ENCODE measurements at regions not wholly inside any gene's neighbourhood (a gene's known extent, or its start where the extent isn't known, plus 50 kb on each side); places are given as distances from the start of the nearest gene placed in this dataset.

DNA sequence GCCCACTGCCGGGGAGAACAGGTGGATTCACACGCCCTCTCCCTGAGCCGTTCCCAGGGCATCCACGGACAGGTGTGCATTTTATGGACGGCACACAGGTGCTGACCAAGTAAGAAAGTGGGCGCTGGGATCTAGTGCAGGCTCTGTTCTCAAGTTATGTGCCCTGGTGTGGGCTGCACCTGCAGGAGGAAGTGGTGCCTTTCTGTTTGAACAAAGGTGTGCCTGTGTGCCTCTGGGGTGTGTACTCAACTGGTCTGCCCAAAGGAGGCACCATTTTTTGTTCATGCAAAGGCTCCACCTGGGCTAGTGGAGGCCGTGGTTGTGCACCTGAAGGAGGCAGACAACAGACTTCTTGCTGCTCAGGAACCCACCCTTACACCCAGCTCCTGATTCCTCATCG is 88.2 kb upstream of the HK2 start:
- Histone ChIP-seq H3K27me3 (ENCODE audit: control insufficient read depth in 3 of 3, insufficient read depth in 3 of 3, low read length in 2 of 3) (peaks cover 0 to 23% (median 4%) of the 10 kb centered on the region in 3 donors), H3K4me1 (ENCODE audit: control insufficient read depth in 5 of 5, insufficient read depth in 5 of 5, low read length in 5 of 5) (peaks cover 0 to 4% (median 0%) of the 10 kb centered on the region in 5 donors), H3K27ac (ENCODE audit: low read depth in 1 of 2, low read length in 1 of 2) (no peak overlapping the region), H3K36me3 (ENCODE audit: control insufficient read depth in 4 of 4, insufficient read depth in 4 of 4, low read length in 4 of 4) (no peaks in the 10 kb centered on the region), H3K9ac (ENCODE audit: insufficient read depth in 1 of 2, low read length in 2 of 2) (no peak overlapping the region), H3K4me3 (no peak overlapping the region), H3K9me3 (ENCODE audit: control insufficient read depth in 4 of 4, insufficient read depth in 3 of 4, low read length in 3 of 4) (no peaks in the 10 kb centered on the region)
- TF ChIP-seq, protein P1, sequence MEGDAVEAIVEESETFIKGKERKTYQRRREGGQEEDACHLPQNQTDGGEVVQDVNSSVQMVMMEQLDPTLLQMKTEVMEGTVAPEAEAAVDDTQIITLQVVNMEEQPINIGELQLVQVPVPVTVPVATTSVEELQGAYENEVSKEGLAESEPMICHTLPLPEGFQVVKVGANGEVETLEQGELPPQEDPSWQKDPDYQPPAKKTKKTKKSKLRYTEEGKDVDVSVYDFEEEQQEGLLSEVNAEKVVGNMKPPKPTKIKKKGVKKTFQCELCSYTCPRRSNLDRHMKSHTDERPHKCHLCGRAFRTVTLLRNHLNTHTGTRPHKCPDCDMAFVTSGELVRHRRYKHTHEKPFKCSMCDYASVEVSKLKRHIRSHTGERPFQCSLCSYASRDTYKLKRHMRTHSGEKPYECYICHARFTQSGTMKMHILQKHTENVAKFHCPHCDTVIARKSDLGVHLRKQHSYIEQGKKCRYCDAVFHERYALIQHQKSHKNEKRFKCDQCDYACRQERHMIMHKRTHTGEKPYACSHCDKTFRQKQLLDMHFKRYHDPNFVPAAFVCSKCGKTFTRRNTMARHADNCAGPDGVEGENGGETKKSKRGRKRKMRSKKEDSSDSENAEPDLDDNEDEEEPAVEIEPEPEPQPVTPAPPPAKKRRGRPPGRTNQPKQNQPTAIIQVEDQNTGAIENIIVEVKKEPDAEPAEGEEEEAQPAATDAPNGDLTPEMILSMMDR (IDR thresholded peaks at IDR 0.05; ENCODE audit: control extremely low read depth, extremely low read depth) = no peak
- DNase-seq (no peak), ATAC-seq (ENCODE audit: insufficient read depth, low FRiP score) (no peak)
- WGBS, 2 donors = 85 to 93% methylated on average over 8 of the region's 8 CpGs

DNA sequence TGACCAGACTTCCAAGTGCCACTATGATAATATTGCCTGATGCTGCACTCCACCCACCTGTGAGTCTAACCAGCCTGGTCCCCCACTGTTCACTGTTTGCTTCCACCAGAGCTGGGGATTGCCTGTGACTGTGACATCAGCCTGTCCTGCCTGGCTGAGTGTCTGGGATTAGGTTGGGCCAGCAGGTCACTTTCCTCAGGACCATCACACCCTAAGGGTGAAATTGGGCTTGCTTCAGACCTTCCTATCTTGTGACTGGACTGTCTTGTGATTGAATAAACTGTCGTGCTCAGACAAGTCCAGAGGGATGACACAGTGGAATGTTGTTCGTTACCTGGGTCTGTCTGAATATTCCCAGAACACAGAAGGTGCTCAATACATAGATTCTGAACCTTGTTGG is 87.4 kb upstream of the HK2 start:
- WGBS, 2 donors = 87% methylated on average over 2 of the region's 2 CpGs
- H3K4me3 ChIP-seq = no peak overlapping the region
- H3K27ac ChIP-seq (ENCODE audit: low read depth in 1 of 2, low read length in 1 of 2) = no peak overlapping the region
- H3K36me3 ChIP-seq (ENCODE audit: control insufficient read depth in 4 of 4, insufficient read depth in 4 of 4, low read length in 4 of 4) = no peaks in the 10 kb centered on the region
- no peak for DNase-seq
- TF ChIP-seq, protein P1 (IDR thresholded peaks at IDR 0.05; ENCODE audit: control extremely low read depth, extremely low read depth) = no peak
- H3K9ac ChIP-seq (ENCODE audit: insufficient read depth in 1 of 2, low read length in 2 of 2) = no peak overlapping the region
- H3K4me1 ChIP-seq (ENCODE audit: control insufficient read depth in 5 of 5, insufficient read depth in 5 of 5, low read length in 5 of 5) = no peaks in the 10 kb centered on the region
- no peaks in the 10 kb centered on the region for H3K9me3 ChIP-seq (ENCODE audit: control insufficient read depth in 4 of 4, insufficient read depth in 3 of 4, low read length in 3 of 4)
- peaks cover 0 to 21% (median 2%) of the 10 kb centered on the region in 3 donors for H3K27me3 ChIP-seq (ENCODE audit: control insufficient read depth in 3 of 3, insufficient read depth in 3 of 3, low read length in 2 of 3)
- ATAC-seq (ENCODE audit: insufficient read depth, low FRiP score) = no peak

DNA sequence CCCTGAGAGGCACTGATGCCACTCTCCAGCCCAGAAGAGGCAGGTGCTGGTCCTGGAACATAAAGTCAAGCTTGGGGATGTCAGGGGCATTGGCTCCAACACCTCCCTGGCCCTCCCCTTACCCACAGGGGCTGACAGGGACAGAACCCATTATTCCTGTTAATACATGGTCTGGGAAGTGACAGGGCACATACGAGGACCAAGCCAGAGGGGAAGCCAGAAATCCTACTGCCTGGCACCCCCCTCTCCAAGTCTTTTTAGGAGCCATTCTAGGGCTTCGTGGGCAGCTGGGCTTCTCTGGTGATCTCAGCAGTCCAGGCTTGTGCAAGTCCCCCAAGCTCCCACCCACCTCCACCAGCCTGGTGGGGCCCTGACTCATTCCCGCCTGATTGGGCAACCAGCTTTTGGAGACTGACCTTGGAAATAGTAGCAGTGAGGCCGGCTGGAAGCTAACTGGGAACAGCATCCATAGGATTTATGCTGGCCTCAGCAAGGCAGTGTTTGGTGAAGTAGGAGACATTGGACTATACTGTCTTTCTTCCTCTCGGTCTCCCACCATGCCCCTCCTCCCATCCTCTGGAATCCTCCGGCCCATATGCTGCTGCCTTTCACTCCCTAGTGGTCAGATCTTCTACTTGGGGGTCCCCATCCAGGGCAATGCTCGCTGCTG is 86.4 kb upstream of the HK2 start:
- TF ChIP-seq, protein P1 (IDR thresholded peaks at IDR 0.05; ENCODE audit: control extremely low read depth, extremely low read depth) = no peak
- no peaks in the 10 kb centered on the region for H3K9me3 ChIP-seq (ENCODE audit: control insufficient read depth in 4 of 4, insufficient read depth in 3 of 4, low read length in 3 of 4)
- 77 to 78% methylated on average over 7 of the region's 7 CpGs for WGBS, 2 donors
- H3K27ac ChIP-seq (ENCODE audit: low read depth in 1 of 2, low read length in 1 of 2) = no peak overlapping the region
- no peak overlapping the region for H3K9ac ChIP-seq (ENCODE audit: insufficient read depth in 1 of 2, low read length in 2 of 2)
- DNase-seq = no peak
- H3K36me3 ChIP-seq (ENCODE audit: control insufficient read depth in 4 of 4, insufficient read depth in 4 of 4, low read length in 4 of 4) = no peaks in the 10 kb centered on the region
- ATAC-seq (ENCODE audit: insufficient read depth, low FRiP score) = no peak
- peaks cover 0 to 20% (median 0%) of the 10 kb centered on the region in 3 donors for H3K27me3 ChIP-seq (ENCODE audit: control insufficient read depth in 3 of 3, insufficient read depth in 3 of 3, low read length in 2 of 3)
- H3K4me1 ChIP-seq (ENCODE audit: control insufficient read depth in 5 of 5, insufficient read depth in 5 of 5, low read length in 5 of 5) = no peaks in the 10 kb centered on the region
- no peak overlapping the region for H3K4me3 ChIP-seq

DNA sequence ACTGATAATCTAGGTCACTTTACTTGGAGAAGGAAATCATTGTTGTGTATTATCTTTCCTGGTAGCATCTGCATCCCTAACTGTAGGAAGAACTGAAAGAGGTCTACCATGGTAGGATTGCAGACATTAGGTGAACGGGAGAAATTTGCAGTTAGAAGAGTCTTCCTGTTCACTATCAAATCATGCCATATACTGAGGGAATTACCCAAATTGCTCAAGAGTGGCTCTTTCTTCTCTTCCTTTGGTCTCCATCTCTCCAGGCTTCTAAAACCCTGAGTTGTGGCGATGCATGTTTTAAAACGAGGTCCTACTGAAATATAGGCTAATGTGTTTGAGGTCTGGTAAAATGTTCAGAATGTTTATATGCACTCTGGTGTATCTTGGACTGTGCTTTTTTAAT is 85.3 kb upstream of the HK2 start:
- TF ChIP-seq, protein P1 (IDR thresholded peaks at IDR 0.05; ENCODE audit: control extremely low read depth, extremely low read depth) = no peak
- WGBS, 2 donors = 62 to 73% methylated on average over 3 of the region's 3 CpGs
- Histone ChIP-seq H3K36me3 (ENCODE audit: control insufficient read depth in 4 of 4, insufficient read depth in 4 of 4, low read length in 4 of 4) (no peaks in the 10 kb centered on the region), H3K9me3 (ENCODE audit: control insufficient read depth in 4 of 4, insufficient read depth in 3 of 4, low read length in 3 of 4) (no peaks in the 10 kb centered on the region), H3K4me1 (ENCODE audit: control insufficient read depth in 5 of 5, insufficient read depth in 5 of 5, low read length in 5 of 5) (no peaks in the 10 kb centered on the region), H3K27ac (ENCODE audit: low read depth in 1 of 2, low read length in 1 of 2) (no peak overlapping the region), H3K4me3 (no peak overlapping the region), H3K9ac (ENCODE audit: insufficient read depth in 1 of 2, low read length in 2 of 2) (no peak overlapping the region), H3K27me3 (ENCODE audit: control insufficient read depth in 3 of 3, insufficient read depth in 3 of 3, low read length in 2 of 3) (peaks cover 0 to 18% (median 0%) of the 10 kb centered on the region in 3 donors)
- DNase-seq = no peak
- ATAC-seq (ENCODE audit: insufficient read depth, low FRiP score) = no peak

Measured in lung (tissue), 11 donors.